ENCODE measurements at regions not wholly inside any gene's neighbourhood (a gene's known extent, or its start where the extent isn't known, plus 50 kb on each side); places are given as distances from the start of the nearest gene placed in this dataset.
"Not testable (repeated sequence)": the region's sequence is repeated elsewhere in the genome, so short reads cannot be mapped to it uniquely, and the experiment has no call there.

- TF ChIP-seq, protein P1, sequence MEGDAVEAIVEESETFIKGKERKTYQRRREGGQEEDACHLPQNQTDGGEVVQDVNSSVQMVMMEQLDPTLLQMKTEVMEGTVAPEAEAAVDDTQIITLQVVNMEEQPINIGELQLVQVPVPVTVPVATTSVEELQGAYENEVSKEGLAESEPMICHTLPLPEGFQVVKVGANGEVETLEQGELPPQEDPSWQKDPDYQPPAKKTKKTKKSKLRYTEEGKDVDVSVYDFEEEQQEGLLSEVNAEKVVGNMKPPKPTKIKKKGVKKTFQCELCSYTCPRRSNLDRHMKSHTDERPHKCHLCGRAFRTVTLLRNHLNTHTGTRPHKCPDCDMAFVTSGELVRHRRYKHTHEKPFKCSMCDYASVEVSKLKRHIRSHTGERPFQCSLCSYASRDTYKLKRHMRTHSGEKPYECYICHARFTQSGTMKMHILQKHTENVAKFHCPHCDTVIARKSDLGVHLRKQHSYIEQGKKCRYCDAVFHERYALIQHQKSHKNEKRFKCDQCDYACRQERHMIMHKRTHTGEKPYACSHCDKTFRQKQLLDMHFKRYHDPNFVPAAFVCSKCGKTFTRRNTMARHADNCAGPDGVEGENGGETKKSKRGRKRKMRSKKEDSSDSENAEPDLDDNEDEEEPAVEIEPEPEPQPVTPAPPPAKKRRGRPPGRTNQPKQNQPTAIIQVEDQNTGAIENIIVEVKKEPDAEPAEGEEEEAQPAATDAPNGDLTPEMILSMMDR (IDR thresholded peaks at IDR 0.05; ENCODE audit: unreplicated experiment in 3 of 3) = no peak
- H3K4me1 Mint-ChIP-seq = no peaks in the 10 kb centered on the region
- H3K27me3 Mint-ChIP-seq (ENCODE audit: low read depth) = no peaks in the 10 kb centered on the region
- no peak overlapping the region for H3K4me3 Mint-ChIP-seq
- H3K36me3 Mint-ChIP-seq (ENCODE audit: low read depth) = no peaks in the 10 kb centered on the region
- peaks cover 6% of the 10 kb centered on the region for H3K9me3 Mint-ChIP-seq
- H3K27ac Mint-ChIP-seq = no peak overlapping the region
Measured at GRCh38 chr6:156590482-156590881, 186.7 kb upstream of the ARID1B start.

DNA sequence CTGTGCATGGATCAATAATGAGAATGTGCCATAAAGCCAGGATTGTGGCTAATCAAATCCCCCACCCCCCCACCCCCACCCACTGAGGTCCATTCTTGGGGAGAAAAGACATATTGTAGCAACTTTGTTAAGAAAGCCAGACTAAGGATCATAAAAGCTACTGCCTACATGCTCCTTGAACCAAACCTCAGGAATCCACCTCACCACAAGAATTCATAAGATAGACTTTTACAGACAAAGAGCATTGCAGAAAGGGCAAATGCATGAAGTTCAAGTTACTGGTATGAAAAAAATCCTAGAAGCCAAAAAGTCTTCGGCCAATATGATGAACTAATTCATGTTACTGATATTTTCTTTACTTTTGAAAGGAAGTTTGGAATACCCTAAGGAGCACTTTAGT is 187.9 kb upstream of the ARID1B start:
- Mint-ChIP-seq H3K27ac (no peak overlapping the region), H3K9me3 (peaks cover 6% of the 10 kb centered on the region), H3K27me3 (ENCODE audit: low read depth) (no peaks in the 10 kb centered on the region), H3K4me3 (no peak overlapping the region), H3K4me1 (no peaks in the 10 kb centered on the region), H3K36me3 (ENCODE audit: low read depth) (no peaks in the 10 kb centered on the region)
- TF ChIP-seq, protein P1 (IDR thresholded peaks at IDR 0.05; ENCODE audit: unreplicated experiment in 3 of 3) = no peak

DNA sequence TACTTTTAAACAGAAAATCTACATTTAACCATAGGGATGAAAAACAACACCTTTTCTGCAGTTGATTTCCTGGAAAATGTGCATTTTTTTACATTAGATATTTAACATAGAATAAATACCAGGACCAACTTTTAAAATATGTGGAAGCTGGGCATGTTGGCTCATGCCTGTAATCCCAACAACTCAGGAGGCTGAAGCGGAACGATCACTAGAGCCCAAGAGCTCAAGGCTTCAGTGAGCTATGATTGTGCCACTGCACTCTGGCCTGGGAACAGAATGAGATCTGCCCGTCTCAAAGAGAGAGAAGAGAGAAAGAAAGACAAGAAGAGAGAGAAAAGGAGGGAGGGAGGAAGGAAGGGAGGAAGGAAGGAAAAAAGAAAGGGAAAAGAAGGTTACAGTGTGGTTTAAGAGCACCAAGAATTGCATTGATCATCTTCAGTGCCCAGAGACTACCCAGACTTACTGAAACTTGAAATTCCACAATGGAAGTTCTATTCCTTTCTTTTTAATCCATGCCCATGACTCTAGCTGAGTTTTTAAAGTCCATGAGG is 189.4 kb upstream of the ARID1B start:
- TF ChIP-seq, protein P1 (IDR thresholded peaks at IDR 0.05; ENCODE audit: unreplicated experiment in 3 of 3) = no peak
- H3K27me3 Mint-ChIP-seq (ENCODE audit: low read depth) = no peaks in the 10 kb centered on the region
- no peak overlapping the region for H3K4me3 Mint-ChIP-seq
- peaks cover 2% of the 10 kb centered on the region for H3K9me3 Mint-ChIP-seq
- no peak overlapping the region for H3K27ac Mint-ChIP-seq
- no peaks in the 10 kb centered on the region for H3K4me1 Mint-ChIP-seq
- no peaks in the 10 kb centered on the region for H3K36me3 Mint-ChIP-seq (ENCODE audit: low read depth)

GRCh38 chr6:156587071-156587470 is 190.1 kb upstream of the ARID1B start:
- Mint-ChIP-seq H3K4me1 (no peaks in the 10 kb centered on the region), H3K27ac (no peak overlapping the region), H3K27me3 (ENCODE audit: low read depth) (no peaks in the 10 kb centered on the region), H3K4me3 (no peak overlapping the region), H3K9me3 (peaks cover 2% of the 10 kb centered on the region), H3K36me3 (ENCODE audit: low read depth) (no peaks in the 10 kb centered on the region)
- TF ChIP-seq, protein P1 (IDR thresholded peaks at IDR 0.05; ENCODE audit: unreplicated experiment in 3 of 3) = no peak

GRCh38 chr6:156585859-156586258 is 191.3 kb upstream of the ARID1B start:
- Mint-ChIP-seq H3K27ac (no peak overlapping the region), H3K27me3 (ENCODE audit: low read depth) (peaks cover under 1% of the 10 kb centered on the region), H3K36me3 (ENCODE audit: low read depth) (no peaks in the 10 kb centered on the region)

DNA sequence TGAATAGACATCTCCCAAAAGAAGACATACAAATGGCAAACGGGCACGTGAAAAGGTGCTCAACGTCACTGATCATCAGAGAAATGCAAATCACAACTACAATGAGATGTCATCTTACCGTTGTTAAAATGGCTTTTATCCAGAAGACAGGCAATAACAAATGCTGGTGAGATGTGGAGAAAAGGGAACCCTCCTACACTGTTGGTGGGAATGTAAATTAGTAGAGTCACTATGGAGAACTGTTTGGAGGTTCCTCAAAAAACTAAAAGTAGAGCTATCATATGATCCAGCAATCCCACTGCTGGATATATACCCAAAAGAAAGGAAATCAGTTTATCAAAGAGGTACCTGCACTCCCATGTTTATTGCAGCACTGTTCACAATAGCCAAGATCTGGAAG is 193.1 kb upstream of the ARID1B start:
- H3K4me3 Mint-ChIP-seq; H3K27me3 Mint-ChIP-seq (ENCODE audit: low read depth); H3K27ac Mint-ChIP-seq; H3K4me1 Mint-ChIP-seq; H3K36me3 Mint-ChIP-seq (ENCODE audit: low read depth): not testable (repeated sequence)
- peaks cover 21% of the 10 kb centered on the region for H3K9me3 Mint-ChIP-seq

More at GRCh38 chr6:156585859-156586258, 191.3 kb upstream of the ARID1B start:
- TF ChIP-seq, protein P1 (IDR thresholded peaks at IDR 0.05; ENCODE audit: unreplicated experiment in 3 of 3) = no peak
- H3K4me3 Mint-ChIP-seq = no peak overlapping the region
- peaks cover 9% of the 10 kb centered on the region for H3K9me3 Mint-ChIP-seq
- H3K4me1 Mint-ChIP-seq = no peaks in the 10 kb centered on the region
